ENCODE measurements at regions not wholly inside any gene's neighbourhood (a gene's known extent, or its start where the extent isn't known, plus 50 kb on each side); places are given as distances from the start of the nearest gene placed in this dataset.

- DNase-seq, result no peak
These were observed 51.0 kb upstream of the MKRN3 start for GRCh38 chr15:23514484-23514883.

- DNase-seq, result no peak
These were observed 58.7 kb upstream of the MKRN3 start for GRCh38 chr15:23506762-23507161.

- DNase-seq, result peak; percentile 84
These were observed 56.9 kb upstream of the GOLGA6L2 start for GRCh38 chr15:23503980-23504379.

- peak; percentile 58 for DNase-seq
These were observed 56.5 kb upstream of the GOLGA6L2 start for GRCh38 chr15:23503576-23503975.

GRCh38 chr15:23497710-23498111, 50.7 kb upstream of the GOLGA6L2 start:
- peak; percentile 47 for DNase-seq
